HepG2 (cell line): ENCODE measurements at regions not wholly inside any gene's neighbourhood (a gene's known extent, or its start where the extent isn't known, plus 50 kb on each side); places are given as distances from the start of the nearest gene placed in this dataset.

Experiments
- AHDC1 ChIP-seq: sonication (generic); formaldehyde crosslinking; IDR thresholded peaks from 2 replicates; pipeline ENCODE4 v1.5.1; 2020; ENCODE audit warnings: mild to moderate bottlenecking, missing genetic modification reagents, borderline replicate concordance
- ARID5B ChIP-seq: IDR thresholded peaks from 2 replicates; pipeline ENCODE4 v1.4.0; 2020; ENCODE audit warnings: mild to moderate bottlenecking, missing genetic modification reagents
- E2F5 ChIP-seq: sonication (generic); formaldehyde crosslinking; conservative IDR thresholded peaks from 2 replicates; pipeline ENCODE4 v1.4.0; 2020; ENCODE audit warnings: missing genetic modification reagents
- FOXP4 ChIP-seq: sonication (generic); formaldehyde crosslinking; IDR thresholded peaks from 2 replicates; pipeline ENCODE4 v1.4.0; 2020; ENCODE audit warnings: missing genetic modification reagents
- HNF4A ChIP-seq: sonication (generic); formaldehyde crosslinking; IDR thresholded peaks from 2 replicates; pipeline ENCODE4 v1.4.0; 2020; ENCODE audit warnings: missing genetic modification reagents
- HOXA3 ChIP-seq: sonication (generic); formaldehyde crosslinking; IDR thresholded peaks from 2 replicates; pipeline ENCODE4 v1.5.0; 2020; ENCODE audit warnings: missing genetic modification reagents
- IRX3 ChIP-seq: sonication (generic); formaldehyde crosslinking; IDR thresholded peaks from 2 replicates; pipeline ENCODE4 v1.8.1; 2023; ENCODE audit warnings: mild to moderate bottlenecking, low read depth, missing genetic modification reagents, borderline replicate concordance
- KLF11 ChIP-seq: IDR thresholded peaks from 2 replicates; pipeline ENCODE4 v1.6.1; 2016; ENCODE audit warnings: missing compliant biosample characterization
- LCORL ChIP-seq, 2 experiments: fragments of 450-650 bp in 1 of 2; sonication (generic) in 1 of 2; formaldehyde crosslinking in 1 of 2; IDR thresholded peaks; 2 replicates each; pipeline versions ENCODE4 v1.5.0 to v1.6.1; 2017 to 2020; ENCODE audit warnings: antibody characterized with exemption in 1 of 2, missing genetic modification reagents in 1 of 2
- POGK ChIP-seq: sonication (generic); formaldehyde crosslinking; conservative IDR thresholded peaks from 2 replicates; pipeline ENCODE4 v1.8.0; 2022; ENCODE audit warnings: mild to moderate bottlenecking, moderate library complexity, missing genetic modification reagents
- SOX13 ChIP-seq, 3 experiments: fragments of 450-650 bp in 1 of 3; sonication (generic) in 1 of 3; formaldehyde crosslinking in 1 of 3; IDR thresholded peaks in 2 of 3; conservative IDR thresholded peaks in 1 of 3; 2 replicates each; pipeline versions ENCODE4 v1.5.0 to v1.6.1; 2016 to 2020; ENCODE audit warnings: antibody characterized with exemption in 1 of 3, mild to moderate bottlenecking in 1 of 3, missing compliant biosample characterization in 1 of 3, missing genetic modification reagents in 1 of 3, moderate library complexity in 1 of 3
- SP2 ChIP-seq: sonication (generic); formaldehyde crosslinking; IDR thresholded peaks from 2 replicates; pipeline ENCODE4 v1.5.1; 2020; ENCODE audit warnings: mild to moderate bottlenecking, missing genetic modification reagents
- SRSF4 ChIP-seq: fragments of 200-400 bp; formaldehyde crosslinking; IDR thresholded peaks from one replicate; pipeline ENCODE4 v1.6.1; 2018; ENCODE audit warnings: mild to moderate bottlenecking, low read depth, low read length, moderate library complexity; ENCODE audit not compliant: poor library complexity, severe bottlenecking
- ZNF441 ChIP-seq: sonication (generic); formaldehyde crosslinking; IDR thresholded peaks from 2 replicates; pipeline ENCODE4 v1.7.0; 2021; ENCODE audit warnings: missing genetic modification reagents, borderline replicate concordance

- TF ChIP-seq ARID5B (CRISPR knock-in tag) (peak; percentile 87), FOXP4 (CRISPR knock-in tag) (peak; percentile 62; the same call in 1 of the 2 replicates), POGK (CRISPR knock-in tag) (no peak), HOXA3 (CRISPR knock-in tag) (no peak), E2F5 (CRISPR knock-in tag) (no peak), ZNF441 (CRISPR knock-in tag) (no peak), KLF11 (CRISPR knock-in tag) (no peak), SP2 (no peak), SOX13 (IDR thresholded peaks at IDR 0.05) (no peak), SOX13 (CRISPR knock-in tag; conservative IDR thresholded peaks at IDR 0.05 in 1 of 2, IDR thresholded peaks at IDR 0.05 in 1 of 2) (peak in 1 of 2 experiments; percentile 92; a peak in 2 of 4 replicates), LCORL (IDR thresholded peaks at IDR 0.05) (no peak), LCORL (CRISPR knock-in tag; IDR thresholded peaks at IDR 0.05) (0 out of 2 replicates have a peak, but pooled peaks have one; percentile 59), SRSF4 (no peak), IRX3 (no peak), AHDC1 (peak; percentile 88; the same call in 1 of the 2 replicates), HNF4A (CRISPR knock-in tag) (peak; percentile 82)
Observed at GRCh38 chr5:15009420-15009819, 137.8 kb upstream of the ANKH start (continued).
